HEK293T (cell line): ENCODE measurements at regions not wholly inside any gene's neighbourhood (a gene's known extent, or its start where the extent isn't known, plus 50 kb on each side); places are given as distances from the start of the nearest gene placed in this dataset.

Source experiments
- CTCF ChIA-PET: fragments of 350-600 bp; formaldehyde crosslinking; extraction: SDS; loops from one replicate; lab custom pipeline; 2021; ENCODE audit warnings: antibody characterized with exemption, inconsistent platforms; lab: Yijun Ruan, JAX
- POLR2A ChIA-PET: fragments of 350-600 bp; formaldehyde crosslinking; extraction: SDS; loops from one replicate; lab custom pipeline; 2020; ENCODE audit warnings: antibody characterized with exemption, inconsistent platforms; lab: Yijun Ruan, JAX
- DNase-seq: peaks from one replicate; pipeline ENCODE4 v3.0.0; 2012; ENCODE audit warnings: mixed read lengths; ENCODE audit errors: extremely low spot score
- ARNT ChIP-seq: fragments of 450-650 bp; IDR thresholded peaks from 2 replicates; pipeline ENCODE4 v1.6.1; 2017; ENCODE audit warnings: mild to moderate bottlenecking
- BHLHE40 ChIP-seq: fragments of 450-650 bp; IDR thresholded peaks from 2 replicates; pipeline ENCODE4 v1.6.1; 2016; ENCODE audit warnings: mild to moderate bottlenecking, moderate library complexity, borderline replicate concordance
- CTBP1 ChIP-seq: fragments of 450-650 bp; IDR thresholded peaks from 2 replicates; pipeline ENCODE4 v1.6.1; 2016; ENCODE audit warnings: borderline replicate concordance
- ELF4 ChIP-seq: fragments of 450-650 bp; IDR thresholded peaks from 2 replicates; pipeline ENCODE4 v1.6.1; 2017; ENCODE audit warnings: antibody characterized with exemption
- FOXA1 ChIP-seq: fragments of 450-650 bp; IDR thresholded peaks from 2 replicates; pipeline ENCODE4 v1.6.1; 2016; ENCODE audit warnings: mild to moderate bottlenecking
- FOXK2 ChIP-seq: fragments of 450-650 bp; IDR thresholded peaks from 2 replicates; pipeline ENCODE4 v1.6.1; 2016; ENCODE audit warnings: mild to moderate bottlenecking
- FOXM1 ChIP-seq: fragments of 450-650 bp; IDR thresholded peaks from 2 replicates; pipeline ENCODE4 v1.6.1; 2017; ENCODE audit warnings: mild to moderate bottlenecking, borderline replicate concordance
- HDGF ChIP-seq: fragments of 450-650 bp; IDR thresholded peaks from 2 replicates; pipeline ENCODE4 v1.6.1; 2017; ENCODE audit warnings: antibody characterized with exemption, borderline replicate concordance
- L3MBTL2 ChIP-seq: fragments of 450-650 bp; conservative IDR thresholded peaks from 2 replicates; pipeline ENCODE4 v1.6.1; 2016; ENCODE audit warnings: mild to moderate bottlenecking
- LEF1 ChIP-seq: fragments of 450-650 bp; IDR thresholded peaks from 2 replicates; pipeline ENCODE4 v1.6.1; 2017; ENCODE audit warnings: mild to moderate bottlenecking, borderline replicate concordance
- NFRKB ChIP-seq: fragments of 450-650 bp; IDR thresholded peaks from 2 replicates; pipeline ENCODE4 v1.6.1; 2016; ENCODE audit warnings: mild to moderate bottlenecking, moderate library complexity
- SP1 ChIP-seq: fragments of 450-650 bp; IDR thresholded peaks from 2 replicates; pipeline ENCODE4 v1.6.1; 2017
- SUZ12 ChIP-seq: fragments of 450-650 bp; IDR thresholded peaks from 2 replicates; pipeline ENCODE4 v1.6.1; 2016; ENCODE audit warnings: mild to moderate bottlenecking
- TARDBP ChIP-seq: fragments of 450-650 bp; IDR thresholded peaks from 2 replicates; pipeline ENCODE4 v1.6.1; 2016
- ZNF384 ChIP-seq: fragments of 450-650 bp; IDR thresholded peaks from 2 replicates; pipeline ENCODE4 v1.6.1; 2016
- TF ChIP-seq, protein P1 (sequence below): fragments of 450-650 bp; IDR thresholded peaks from 2 replicates; pipeline ENCODE4 v1.6.1; 2016

DNA sequence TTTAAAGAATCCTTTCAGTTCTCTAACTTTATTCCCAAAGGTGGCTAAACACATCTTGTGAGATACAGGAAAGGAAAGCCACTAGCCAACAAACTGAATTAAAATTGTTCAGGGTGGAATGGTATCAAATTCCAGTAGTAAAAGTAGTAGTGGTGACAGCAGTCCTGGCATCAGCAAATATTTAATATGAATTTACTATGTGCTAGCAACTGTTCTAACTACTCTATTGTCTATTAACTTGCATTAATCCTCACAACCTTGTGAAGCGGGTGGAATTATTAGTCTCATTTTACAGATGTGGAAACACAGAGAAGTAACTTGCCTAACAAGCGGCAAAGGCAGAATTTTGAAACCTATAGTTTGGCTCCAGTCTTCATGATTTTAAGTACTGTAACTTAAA lies 130.1 kb downstream of the KLF12 start:
- CTCF ChIA-PET, result no interaction called here

GRCh38 chr13:74003374-74003773 lies 130.8 kb downstream of the KLF12 start:
- CTCF ChIA-PET, result no interaction called here
- no peak for DNase-seq
- no peak for TF ChIP-seq SP1
- TF ChIP-seq, protein P1, sequence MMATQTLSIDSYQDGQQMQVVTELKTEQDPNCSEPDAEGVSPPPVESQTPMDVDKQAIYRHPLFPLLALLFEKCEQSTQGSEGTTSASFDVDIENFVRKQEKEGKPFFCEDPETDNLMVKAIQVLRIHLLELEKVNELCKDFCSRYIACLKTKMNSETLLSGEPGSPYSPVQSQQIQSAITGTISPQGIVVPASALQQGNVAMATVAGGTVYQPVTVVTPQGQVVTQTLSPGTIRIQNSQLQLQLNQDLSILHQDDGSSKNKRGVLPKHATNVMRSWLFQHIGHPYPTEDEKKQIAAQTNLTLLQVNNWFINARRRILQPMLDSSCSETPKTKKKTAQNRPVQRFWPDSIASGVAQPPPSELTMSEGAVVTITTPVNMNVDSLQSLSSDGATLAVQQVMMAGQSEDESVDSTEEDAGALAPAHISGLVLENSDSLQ, result no peak
- no peak for TF ChIP-seq LEF1
- no peak for TF ChIP-seq ELF4
- no peak for TF ChIP-seq FOXA1
- TF ChIP-seq NFRKB, result no peak
- no peak for TF ChIP-seq BHLHE40
- no peak for TF ChIP-seq CTBP1
- no peak for TF ChIP-seq FOXM1
- TF ChIP-seq ARNT, result no peak
- TF ChIP-seq L3MBTL2, result no peak
- no peak for TF ChIP-seq FOXK2
- TF ChIP-seq ZNF384, result no peak
- TF ChIP-seq SUZ12, result no peak
- no peak for TF ChIP-seq HDGF
- POLR2A ChIA-PET, result no interaction called here

More for the DNA sequence above, 130.1 kb downstream of the KLF12 start:
- no peak for DNase-seq
- no peak for TF ChIP-seq TARDBP
- TF ChIP-seq HDGF, result no peak
- TF ChIP-seq ELF4, result no peak
- no peak for TF ChIP-seq SP1
- TF ChIP-seq SUZ12, result no peak
- TF ChIP-seq NFRKB, result no peak
- TF ChIP-seq, protein P1, result no peak
- TF ChIP-seq BHLHE40, result no peak
- no peak for TF ChIP-seq CTBP1
- no peak for TF ChIP-seq L3MBTL2
- no peak for TF ChIP-seq LEF1
- POLR2A ChIA-PET, result no interaction called here

DNA sequence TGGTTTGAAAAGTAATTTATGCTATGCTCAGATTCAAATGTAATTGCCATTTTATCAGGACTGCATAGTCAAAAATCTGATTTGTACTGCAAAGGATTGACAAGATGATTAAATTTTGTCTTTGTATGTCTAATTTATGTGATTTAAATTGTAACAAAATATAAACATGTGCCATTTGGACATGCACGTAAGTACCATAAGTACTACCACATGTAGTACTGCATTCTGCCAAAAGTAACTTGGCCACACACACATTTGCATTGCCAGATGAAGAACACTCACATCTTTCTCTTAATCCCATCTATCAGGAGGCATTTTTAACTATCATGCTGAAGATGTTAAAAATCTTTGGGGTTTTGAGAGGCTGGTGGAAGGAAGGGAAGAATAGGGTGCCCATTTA lies 133.3 kb downstream of the KLF12 start:
- TF ChIP-seq, protein P1, result no peak
- TF ChIP-seq BHLHE40 (no peak), FOXM1 (no peak), CTBP1 (no peak), FOXA1 (no peak), HDGF (no peak), TARDBP (no peak), LEF1 (no peak), SP1 (no peak), L3MBTL2 (no peak), ELF4 (no peak), NFRKB (no peak), SUZ12 (no peak)
- ChIA-PET CTCF (interaction anchor here (1.4 kb wide), 1 partner anchor 9 kb away, joined by 4 read pairs; no protein-coding TSS in a partner anchor), POLR2A (no interaction called here)
- no peak for DNase-seq

DNA sequence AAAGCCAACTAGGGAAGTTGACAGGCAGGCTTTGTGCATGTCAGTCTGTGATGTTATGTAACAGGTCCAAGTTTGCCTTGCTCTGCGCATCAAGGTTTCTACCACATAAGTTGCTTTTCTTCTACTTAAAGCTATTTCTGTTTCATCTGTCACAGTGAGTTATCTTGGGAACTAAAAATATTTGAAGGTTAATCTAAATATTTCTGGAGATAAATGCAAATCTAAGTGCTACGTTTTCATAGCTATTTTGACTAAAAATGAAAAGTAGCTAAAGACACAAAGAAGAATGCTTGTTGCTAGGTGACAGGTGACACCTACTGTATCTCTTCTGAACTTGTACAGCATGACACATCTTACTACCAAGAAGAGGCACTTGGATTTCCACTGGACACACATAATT lies 135.6 kb downstream of the KLF12 start:
- TF ChIP-seq NFRKB, result no peak
- TF ChIP-seq HDGF, result no peak
- TF ChIP-seq ZNF384, result no peak
- no peak for TF ChIP-seq ELF4
- no peak for TF ChIP-seq FOXA1
- TF ChIP-seq SUZ12, result no peak
- TF ChIP-seq BHLHE40, result no peak
- TF ChIP-seq FOXM1, result no peak
- TF ChIP-seq ARNT, result no peak
- no peak for TF ChIP-seq TARDBP
- TF ChIP-seq, protein P1, result no peak
- no peak for TF ChIP-seq FOXK2
- TF ChIP-seq L3MBTL2, result no peak
- no peak for TF ChIP-seq SP1
- POLR2A ChIA-PET, result no interaction called here
- no peak for DNase-seq
- CTCF ChIA-PET, result interaction anchor here (0.6 to 0.9 kb wide), 2 partner anchors 10 to 1303 kb away, joined by 3 to 4 read pairs; no protein-coding TSS in a partner anchor

GRCh38 chr13:73997964-73998363 lies 136.2 kb downstream of the KLF12 start:
- TF ChIP-seq TARDBP (no peak), FOXM1 (no peak), NFRKB (no peak), BHLHE40 (no peak)
- CTCF ChIA-PET, result interaction anchor here (0.9 kb wide), 1 partner anchor 10 kb away, joined by 4 read pairs; no protein-coding TSS in a partner anchor

DNA sequence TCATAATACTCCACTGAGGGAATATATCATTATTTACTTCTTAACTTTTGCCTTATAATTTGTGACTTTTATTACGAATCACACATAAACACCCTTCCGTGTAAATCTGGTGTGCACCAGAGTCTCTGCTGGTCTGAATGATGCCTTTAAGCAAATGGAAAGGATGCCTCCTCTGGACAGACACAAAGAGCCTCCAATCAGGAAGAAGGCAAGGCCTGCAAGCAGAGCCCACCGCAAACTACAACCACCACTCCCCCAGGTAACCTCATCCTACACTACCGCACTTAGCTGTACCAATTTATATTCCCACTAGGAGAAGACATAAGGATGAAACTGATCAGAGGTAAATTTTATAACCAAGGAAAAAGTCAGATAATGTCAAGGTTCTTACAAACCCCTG lies 137.6 kb downstream of the KLF12 start:
- POLR2A ChIA-PET, result no interaction called here
- CTCF ChIA-PET, result no interaction called here
- TF ChIP-seq, protein P1, result peak; percentile 75
- no peak for TF ChIP-seq CTBP1
- TF ChIP-seq L3MBTL2, result no peak
- TF ChIP-seq FOXM1, result no peak
- no peak for DNase-seq

More at GRCh38 chr13:73997964-73998363, 136.2 kb downstream of the KLF12 start:
- no peak for DNase-seq
- POLR2A ChIA-PET, result no interaction called here
